Hippocampal formation (tissue), 2 donors: ENCODE measurements at regions not wholly inside any gene's neighbourhood (a gene's known extent, or its start where the extent isn't known, plus 50 kb on each side); places are given as distances from the start of the nearest gene placed in this dataset.

Experiments used
- DNase-seq, 2 donors: peaks; one replicate each; lab custom pipeline; 2025; lab: John Stamatoyannopoulos, UW

GRCh38 chr17:69764146-69764545 is 310.9 kb upstream of the KCNJ16 start:
- DNase-seq = no peak

DNA sequence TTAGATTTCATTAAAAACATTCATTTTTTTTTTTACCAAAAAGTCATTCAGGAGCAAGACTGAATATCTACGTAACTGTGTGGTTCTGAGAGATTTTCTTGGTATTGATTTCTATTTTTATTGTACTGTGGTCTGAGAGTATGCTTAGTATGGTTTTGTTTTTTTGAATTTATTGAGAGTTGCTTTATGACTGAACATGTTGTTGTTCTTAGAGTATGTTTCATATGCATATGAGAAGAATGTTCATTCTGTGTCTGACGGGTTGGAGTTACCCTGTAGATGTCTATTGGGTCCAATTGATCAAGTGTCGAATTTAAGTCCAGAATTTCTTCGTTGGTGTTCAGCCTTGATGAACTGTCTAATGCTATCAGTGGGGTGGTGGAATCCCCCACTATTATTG is 306.0 kb upstream of the KCNJ16 start:
- DNase-seq = no peak

- no peak for DNase-seq
These were observed 301.9 kb upstream of the KCNJ16 start for GRCh38 chr17:69773081-69773480.

- DNase-seq = no peak
These were observed 295.4 kb upstream of the KCNJ16 start for GRCh38 chr17:69779378-69780214.

- DNase-seq = no peak
These were observed 291.2 kb upstream of the KCNJ16 start for GRCh38 chr17:69783865-69784264.

DNA sequence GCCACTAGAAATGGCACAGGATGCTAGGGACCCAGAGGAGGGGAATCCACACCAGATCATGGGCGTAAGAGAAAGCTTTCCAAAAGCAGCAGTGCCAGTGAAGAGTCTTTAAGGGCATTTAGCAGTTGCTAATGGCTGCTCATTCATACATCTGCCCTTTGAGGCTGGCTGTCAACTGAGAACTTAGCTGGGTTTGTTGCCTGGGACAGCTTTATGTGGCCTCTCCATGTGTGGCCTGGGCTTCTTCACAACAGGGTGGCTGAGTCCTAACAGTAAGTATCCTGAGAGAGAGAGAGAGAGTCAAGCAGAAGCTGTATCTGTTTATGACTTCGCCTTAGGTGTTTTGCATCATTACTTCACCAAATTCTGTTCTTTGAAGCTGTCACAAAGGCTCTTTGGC is 286.1 kb upstream of the KCNJ16 start:
- no peak for DNase-seq

- no peak for DNase-seq
These were observed 278.9 kb upstream of the KCNJ16 start for GRCh38 chr17:69796078-69796477.

- DNase-seq = no peak
These were observed 274.2 kb upstream of the KCNJ16 start for GRCh38 chr17:69800870-69801269.

DNA sequence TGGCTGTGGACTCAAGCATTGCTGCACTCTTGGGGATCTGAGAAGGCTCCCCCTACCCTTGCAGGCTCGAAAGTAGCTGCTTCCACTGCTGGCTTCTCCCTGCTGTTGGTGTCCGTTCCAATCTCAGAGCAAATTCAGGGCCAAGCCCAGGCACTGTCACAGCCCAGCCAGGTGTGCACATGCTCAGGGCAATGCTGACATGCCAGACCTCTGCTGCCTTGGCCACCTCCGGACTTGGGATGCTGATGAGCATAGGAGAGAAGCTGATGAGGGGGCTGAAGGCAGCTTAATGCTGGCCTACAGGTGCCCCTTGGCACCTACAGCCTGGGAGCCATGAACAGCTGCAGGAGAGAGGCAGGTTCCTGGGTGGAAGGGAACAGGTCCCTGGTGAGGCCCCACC is 273.7 kb upstream of the KCNJ16 start:
- DNase-seq = no peak

DNA sequence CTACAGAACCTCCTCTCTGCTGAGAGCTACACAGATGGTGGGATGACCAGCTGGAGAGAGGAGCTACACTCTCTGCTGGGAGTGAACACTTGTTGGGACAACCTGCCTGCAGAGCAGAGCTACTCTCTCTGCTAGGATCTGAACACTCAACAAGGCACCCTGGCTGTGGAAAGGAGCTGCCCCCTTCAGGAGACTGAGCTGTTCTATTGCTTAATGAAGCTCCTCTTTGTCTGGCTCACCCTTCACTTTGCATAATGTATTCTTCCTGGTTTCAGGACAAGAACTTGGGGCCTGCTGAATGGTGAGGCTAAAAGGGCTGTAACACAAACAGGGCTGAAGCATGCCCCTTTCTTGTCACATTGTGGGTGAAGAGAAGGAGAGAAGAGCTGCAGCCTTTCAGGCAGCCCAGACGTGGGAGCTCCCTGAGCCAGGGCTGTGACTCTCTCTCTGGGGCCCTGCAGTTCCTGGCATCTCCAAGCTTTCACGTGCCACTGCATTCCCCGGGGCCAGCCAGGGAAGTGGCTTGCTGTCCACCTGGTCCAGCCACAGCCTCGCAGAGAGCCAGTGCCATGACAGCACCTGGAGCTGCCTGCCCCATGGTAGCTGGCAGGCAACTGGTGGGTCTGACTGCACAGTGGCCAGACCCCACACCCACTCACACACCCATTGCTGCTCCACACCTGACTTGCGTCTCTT is 272.8 kb upstream of the KCNJ16 start:
- DNase-seq = no peak

DNA sequence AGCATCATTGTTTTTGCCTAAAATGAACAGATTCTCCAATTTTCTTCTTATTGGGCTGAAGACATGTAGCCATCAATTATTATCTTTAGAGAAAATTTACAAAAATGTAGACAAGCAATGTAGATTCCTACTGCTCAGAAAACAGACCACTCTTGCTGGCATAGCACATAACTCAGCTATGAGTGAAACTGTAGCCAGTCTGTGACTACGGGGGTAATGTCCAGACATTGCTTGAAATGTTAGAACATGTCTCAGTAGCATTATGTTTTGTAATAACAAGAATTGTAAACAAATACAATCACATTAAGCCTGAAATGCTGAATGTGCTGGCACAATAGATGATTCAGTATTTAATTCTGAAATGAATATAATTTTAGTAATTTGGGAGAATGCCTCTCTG is 265.7 kb upstream of the KCNJ16 start:
- no peak for DNase-seq

DNA sequence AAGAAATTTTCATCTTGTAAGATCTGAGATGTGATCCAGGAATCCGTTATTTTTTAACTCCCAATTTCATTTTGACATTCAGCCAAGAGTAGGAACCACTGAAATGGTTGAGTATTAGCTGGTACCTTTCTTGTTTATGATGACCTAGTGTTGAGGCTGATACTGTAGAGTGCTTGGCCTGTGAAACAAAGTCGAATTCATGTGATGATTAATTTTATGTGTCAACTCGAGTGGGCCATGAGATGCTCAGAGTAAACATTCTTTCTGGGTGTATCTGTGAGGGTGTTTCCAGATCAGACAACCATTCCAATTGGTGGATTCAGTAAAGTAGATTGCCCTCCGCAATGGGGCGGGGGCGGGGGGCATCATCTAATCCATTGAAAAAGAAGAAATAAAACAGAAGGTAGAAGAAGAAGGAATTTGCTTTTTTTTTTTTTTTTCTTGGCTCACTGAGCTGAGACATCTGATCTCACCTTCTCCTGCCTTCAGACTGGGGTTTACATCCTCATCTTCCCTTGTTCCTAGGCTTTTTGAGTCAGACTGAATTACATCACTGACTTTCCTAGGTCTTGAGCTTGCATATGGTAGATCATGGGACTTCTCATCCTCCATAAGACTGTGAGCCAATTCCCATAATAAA is 264.6 kb upstream of the KCNJ16 start:
- no peak for DNase-seq

GRCh38 chr17:69812240-69812837 is 262.7 kb upstream of the KCNJ16 start:
- no peak for DNase-seq

GRCh38 chr17:69814031-69814430 is 261.0 kb upstream of the KCNJ16 start:
- no peak for DNase-seq

DNA sequence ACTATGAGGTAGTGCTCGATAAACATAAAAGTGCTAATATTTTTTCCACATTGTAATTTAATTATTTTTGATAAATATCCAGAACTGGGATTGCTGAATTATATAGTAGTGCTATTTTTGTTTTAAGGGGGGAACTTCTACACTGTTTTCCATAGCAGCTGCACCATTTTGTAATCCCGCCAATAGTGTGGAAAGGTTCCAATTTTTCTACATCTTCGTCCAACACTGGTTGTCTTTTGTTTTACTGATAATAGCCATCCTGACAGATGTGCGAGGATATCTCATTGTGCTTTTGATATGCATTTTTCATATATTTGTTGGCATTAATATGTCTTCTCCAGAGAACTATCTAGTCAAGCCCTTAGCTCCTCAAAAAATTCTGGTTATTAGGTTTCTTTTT is 259.6 kb upstream of the KCNJ16 start:
- no peak for DNase-seq

DNA sequence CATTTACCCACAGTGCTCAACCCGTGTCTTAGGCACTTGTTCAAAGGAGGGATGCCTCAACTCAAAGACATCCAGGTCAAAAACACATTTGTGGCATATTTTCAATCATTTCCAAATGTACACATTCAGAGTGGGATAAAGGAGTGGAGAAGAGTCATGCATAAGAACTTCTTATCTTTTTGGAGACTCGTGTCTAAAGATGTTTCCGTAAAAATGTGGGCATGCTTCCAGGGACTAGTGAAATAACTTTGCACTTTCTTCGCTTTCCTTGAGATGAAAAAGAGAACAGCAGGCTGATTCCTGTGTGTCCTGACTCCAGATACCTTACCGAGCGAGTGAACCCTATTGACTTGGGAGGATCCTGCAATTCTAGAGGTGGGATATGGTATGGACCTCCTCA is 256.6 kb upstream of the KCNJ16 start:
- DNase-seq = no peak

DNA sequence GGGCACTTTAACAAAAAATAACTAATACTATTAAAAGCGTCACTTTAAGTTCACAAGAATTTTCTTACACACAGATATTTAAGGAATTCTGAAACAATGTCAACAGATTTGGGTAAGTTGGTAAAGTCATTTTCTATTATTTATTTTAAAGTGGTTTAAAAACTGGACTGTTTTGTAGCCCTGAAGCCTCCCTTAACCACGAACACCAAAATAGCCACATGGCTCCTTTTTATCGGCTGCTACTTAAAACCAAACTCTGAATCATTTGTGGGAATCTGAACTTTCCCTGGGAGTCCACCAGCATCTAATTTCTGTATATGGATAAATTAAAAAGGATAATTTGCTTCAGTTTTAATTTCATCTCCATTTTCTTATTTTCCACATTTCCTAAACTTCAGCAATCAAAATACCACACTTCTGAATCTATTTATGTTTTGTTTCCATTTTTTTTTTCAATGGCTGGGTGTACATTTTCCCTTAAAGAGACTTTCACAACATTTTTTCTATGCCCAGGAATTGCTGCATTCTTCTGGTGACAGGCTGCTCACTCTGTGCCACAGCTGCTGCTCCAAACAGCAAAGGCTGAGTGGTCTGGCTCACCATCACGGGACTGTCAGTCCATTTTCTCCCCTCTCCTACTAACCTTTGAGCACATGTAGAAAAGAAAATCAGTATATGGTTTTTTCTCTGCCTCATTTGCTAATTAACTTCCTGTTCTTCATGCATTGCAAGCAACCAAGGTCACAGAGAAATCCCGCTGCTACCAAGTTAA is 255.5 kb upstream of the KCNJ16 start:
- no peak for DNase-seq

DNA sequence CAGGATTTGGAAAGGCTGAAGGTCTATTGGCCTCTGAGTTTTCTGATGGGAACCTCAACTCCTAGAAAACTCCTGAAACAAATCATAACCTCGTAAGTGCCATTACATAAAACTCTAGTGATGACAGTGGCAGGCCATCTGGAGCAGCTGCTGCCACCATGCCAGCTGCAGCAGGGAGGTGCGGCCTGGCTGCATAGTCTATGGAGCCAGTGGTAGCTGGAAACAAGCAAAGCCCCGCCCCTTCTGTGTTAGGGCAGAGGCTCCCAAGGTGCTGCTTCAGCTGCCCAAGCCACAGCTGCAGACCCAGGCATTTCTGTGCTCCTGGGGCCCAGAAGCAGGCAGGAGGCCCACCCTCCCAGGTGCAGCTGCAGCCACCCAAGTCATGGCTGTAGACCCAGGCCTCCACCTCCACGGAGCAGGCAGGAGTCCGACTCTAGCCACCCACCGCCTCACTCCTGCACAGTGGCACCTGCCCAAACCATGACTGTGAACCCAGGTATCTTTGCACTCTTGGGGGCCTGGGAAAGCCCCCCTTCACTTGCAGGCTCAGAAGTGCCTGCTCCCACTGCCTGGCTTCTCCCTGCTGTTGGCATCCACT is 254.1 kb upstream of the KCNJ16 start:
- no peak for DNase-seq

DNA sequence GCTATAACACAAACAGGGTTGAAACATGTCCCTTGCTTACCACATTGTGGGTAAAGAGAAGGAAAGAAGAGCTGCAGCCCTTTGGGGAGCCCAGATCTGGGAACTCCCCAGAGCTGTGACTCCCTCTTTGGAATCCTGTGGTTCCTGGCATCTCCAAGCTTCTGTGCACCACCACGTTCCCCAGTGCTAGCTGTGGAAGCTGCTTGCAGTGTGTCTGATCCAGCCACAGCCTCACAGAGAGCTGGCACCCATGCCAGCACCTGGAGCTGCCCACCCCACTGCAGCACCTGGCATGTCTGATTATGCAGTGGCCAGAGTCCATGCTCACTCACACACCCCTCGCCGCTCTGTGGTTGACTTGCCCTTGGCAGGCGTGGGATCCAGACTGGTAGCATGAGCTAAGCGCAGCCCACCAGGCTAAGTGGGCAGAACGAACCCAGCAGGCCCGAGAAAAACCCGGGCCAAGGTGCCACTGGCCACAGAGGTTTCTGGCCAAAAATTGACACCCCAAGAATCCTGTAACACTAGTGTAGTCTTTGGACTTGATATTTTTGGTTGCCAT is 252.6 kb upstream of the KCNJ16 start:
- DNase-seq = no peak

DNA sequence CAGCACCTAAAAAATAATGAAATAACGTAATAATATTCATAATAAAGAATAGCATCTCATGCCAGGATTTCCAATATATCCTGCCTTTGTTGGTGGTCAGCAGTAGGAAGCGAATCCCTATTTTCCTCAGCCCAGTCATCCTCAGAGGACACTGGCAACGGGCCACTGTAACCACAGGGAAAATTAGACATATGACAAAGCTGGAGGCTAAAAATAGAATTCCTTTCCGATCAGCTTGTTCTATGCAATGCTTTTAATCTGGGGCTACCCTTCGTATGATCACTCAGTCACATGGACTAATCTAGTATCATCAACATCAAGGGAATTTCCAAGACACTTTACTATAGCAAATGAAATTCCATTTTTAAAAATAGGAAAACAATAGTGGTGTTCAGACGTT is 246.9 kb upstream of the KCNJ16 start:
- DNase-seq = no peak

DNA sequence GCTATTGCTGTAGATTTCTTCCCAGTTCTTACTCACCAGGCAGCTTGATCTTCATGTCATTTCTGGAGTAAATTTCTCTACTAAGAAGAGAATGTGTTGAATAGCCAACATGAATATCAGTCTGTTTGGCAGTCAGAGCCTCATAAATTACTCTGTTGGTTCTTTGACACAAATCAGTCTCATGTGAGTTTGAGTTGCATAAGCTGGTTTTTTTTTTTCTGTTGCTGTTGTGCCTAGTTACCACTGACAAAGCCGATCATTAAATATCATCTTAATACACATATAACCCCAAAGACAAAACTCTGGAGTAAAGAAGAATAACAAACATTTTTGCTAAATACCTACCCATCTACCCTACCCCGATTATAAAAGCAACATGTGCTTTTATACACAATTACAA is 240.5 kb upstream of the KCNJ16 start:
- no peak for DNase-seq
